Thyroid gland (tissue), 4 donors: ENCODE measurements at regions not wholly inside any gene's neighbourhood (a gene's known extent, or its start where the extent isn't known, plus 50 kb on each side); places are given as distances from the start of the nearest gene placed in this dataset.

ENCODE experiments used
- POLR2A ChIP-seq, 2 donors: fragments of 450-650 bp; IDR thresholded peaks; one replicate each; pipeline ENCODE4 v1.6.1; 2017; ENCODE audit warnings: antibody characterized with exemption in 2 of 2, mild to moderate bottlenecking in 2 of 2, moderate library complexity in 1 of 2
- TF ChIP-seq, protein P1 (sequence below), 6 experiments: fragments of 200-600 bp in 3 of 6; fragments of 450-650 bp in 3 of 6; sonication (generic) in 3 of 6; IDR thresholded peaks; one replicate each; pipeline ENCODE4 v1.5.1; 2016 to 2019; ENCODE audit warnings: antibody characterized with exemption in 6 of 6, mild to moderate bottlenecking in 2 of 6, inconsistent platforms in 1 of 6, moderate library complexity in 1 of 6

DNA sequence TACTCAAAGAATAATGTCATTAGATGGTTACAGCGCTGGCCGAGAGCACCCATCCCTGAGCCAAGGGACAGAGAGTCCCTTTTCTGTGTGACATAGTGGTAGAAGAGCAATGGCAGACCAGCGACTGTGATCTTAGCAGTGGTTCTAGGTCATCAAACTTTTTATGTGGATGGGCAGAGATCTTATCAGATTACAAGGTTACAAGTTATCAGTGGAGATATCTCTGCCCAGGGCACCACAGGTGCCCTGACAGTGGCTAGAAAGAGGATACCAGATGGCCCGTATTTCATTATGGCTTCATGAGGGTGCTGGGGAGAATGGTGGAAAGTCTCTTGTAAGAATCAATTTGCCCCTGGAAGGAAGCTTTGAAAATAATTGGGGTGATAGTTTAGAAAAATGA, 62.7 kb downstream of the CYCS start:
- TF ChIP-seq, protein P1, sequence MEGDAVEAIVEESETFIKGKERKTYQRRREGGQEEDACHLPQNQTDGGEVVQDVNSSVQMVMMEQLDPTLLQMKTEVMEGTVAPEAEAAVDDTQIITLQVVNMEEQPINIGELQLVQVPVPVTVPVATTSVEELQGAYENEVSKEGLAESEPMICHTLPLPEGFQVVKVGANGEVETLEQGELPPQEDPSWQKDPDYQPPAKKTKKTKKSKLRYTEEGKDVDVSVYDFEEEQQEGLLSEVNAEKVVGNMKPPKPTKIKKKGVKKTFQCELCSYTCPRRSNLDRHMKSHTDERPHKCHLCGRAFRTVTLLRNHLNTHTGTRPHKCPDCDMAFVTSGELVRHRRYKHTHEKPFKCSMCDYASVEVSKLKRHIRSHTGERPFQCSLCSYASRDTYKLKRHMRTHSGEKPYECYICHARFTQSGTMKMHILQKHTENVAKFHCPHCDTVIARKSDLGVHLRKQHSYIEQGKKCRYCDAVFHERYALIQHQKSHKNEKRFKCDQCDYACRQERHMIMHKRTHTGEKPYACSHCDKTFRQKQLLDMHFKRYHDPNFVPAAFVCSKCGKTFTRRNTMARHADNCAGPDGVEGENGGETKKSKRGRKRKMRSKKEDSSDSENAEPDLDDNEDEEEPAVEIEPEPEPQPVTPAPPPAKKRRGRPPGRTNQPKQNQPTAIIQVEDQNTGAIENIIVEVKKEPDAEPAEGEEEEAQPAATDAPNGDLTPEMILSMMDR (IDR thresholded peaks at IDR 0.05): no peak
- no peak for TF ChIP-seq POLR2A (IDR thresholded peaks at IDR 0.05)
